Fibroblast of lung (primary cell): ENCODE measurements at regions not wholly inside any gene's neighbourhood (a gene's known extent, or its start where the extent isn't known, plus 50 kb on each side); places are given as distances from the start of the nearest gene placed in this dataset.

Source experiments
- DNase-seq, 2 donors: peaks; one replicate each; pipeline versions ENCODE4 v3.0.0 to v3.0.0-alpha.2; 2010; ENCODE audit warnings: low read depth in 2 of 2
- H2AFZ ChIP-seq: 2 replicates; pipeline ENCODE4 v1.5.1; 2012; ENCODE audit warnings: low read length, control low read depth, inconsistent platforms
- H3K27ac ChIP-seq: 2 replicates; pipeline ENCODE4 v1.5.1; 2011; ENCODE audit warnings: low read length, control low read depth; ENCODE audit not compliant: insufficient read depth
- H3K27me3 ChIP-seq: 2 replicates; pipeline ENCODE4 v1.5.1; 2011; ENCODE audit warnings: mild to moderate bottlenecking, low read length; ENCODE audit not compliant: control insufficient read depth, insufficient read depth
- H3K36me3 ChIP-seq: 2 replicates; pipeline ENCODE4 v1.5.1; 2011; ENCODE audit warnings: low read length; ENCODE audit not compliant: control insufficient read depth, insufficient read depth
- H3K4me1 ChIP-seq: 2 replicates; pipeline ENCODE4 v1.5.1; 2011; ENCODE audit warnings: low read length; ENCODE audit not compliant: control insufficient read depth, insufficient read depth; ENCODE audit errors: extremely low read depth
- H3K4me2 ChIP-seq: 2 replicates; pipeline ENCODE4 v1.5.1; 2011; ENCODE audit warnings: low read length, control low read depth; ENCODE audit not compliant: insufficient read depth; ENCODE audit errors: extremely low read depth
- H3K4me3 ChIP-seq, 4 experiments: fragments of 200-600 bp in 1 of 4; sonication (generic) in 1 of 4; replicated peaks in 1 of 4; 2 replicates each; pipeline ENCODE4 v1.5.1; 2011 to 2016; ENCODE audit warnings: low read length in 4 of 4, low read depth in 3 of 4, mild to moderate bottlenecking in 3 of 4, control low read depth in 2 of 4, inconsistent platforms in 1 of 4, mixed read lengths in 1 of 4; ENCODE audit not compliant: insufficient read depth in 1 of 4; ENCODE audit errors: control extremely low read depth in 1 of 4
- H3K79me2 ChIP-seq: 2 replicates; pipeline ENCODE4 v1.5.1; 2012; ENCODE audit warnings: mild to moderate bottlenecking, low read length, inconsistent platforms; ENCODE audit not compliant: control insufficient read depth, insufficient read depth
- H3K9ac ChIP-seq: 2 replicates; pipeline ENCODE4 v1.5.1; 2011; ENCODE audit warnings: mild to moderate bottlenecking, low read length, control low read depth; ENCODE audit not compliant: insufficient read depth
- H3K9me3 ChIP-seq: 2 replicates; pipeline ENCODE4 v1.5.1; 2012; ENCODE audit warnings: low read depth, low read length; ENCODE audit not compliant: control insufficient read depth, insufficient read depth
- H4K20me1 ChIP-seq: 2 replicates; pipeline ENCODE4 v1.5.1; 2011; ENCODE audit warnings: low read length; ENCODE audit not compliant: control insufficient read depth, insufficient read depth; ENCODE audit errors: extremely low read depth
- CTCF ChIP-seq, 2 donors: IDR thresholded peaks in 1 of 2; conservative IDR thresholded peaks in 1 of 2; 1 replicate in 1 of 2; 2 replicates in 1 of 2; pipeline ENCODE4 v1.5.1; 2011 to 2012; ENCODE audit warnings: low read length in 2 of 2, control low read depth in 1 of 2, inconsistent platforms in 1 of 2, low read depth in 1 of 2, mild to moderate bottlenecking in 1 of 2
- EZH2 ChIP-seq: IDR thresholded peaks from 2 replicates; pipeline ENCODE4 v1.5.1; 2012; ENCODE audit warnings: low read length, control low read depth, mild to moderate bottlenecking; ENCODE audit errors: missing control alignments

GRCh38 chr5:145203193-145203592 lies 631.9 kb downstream of the PRELID2 start:
- Histone ChIP-seq H3K9me3 (no peaks in the 10 kb centered on the region), H3K9ac (no peak overlapping the region), H3K36me3 (no peaks in the 10 kb centered on the region), H3K27ac (no peak overlapping the region), H3K79me2 (no peaks in the 10 kb centered on the region), H4K20me1 (no peaks in the 10 kb centered on the region), H3K4me3 (no peak overlapping the region), H3K4me1 (no peaks in the 10 kb centered on the region), H3K27me3 (no peaks in the 10 kb centered on the region), H2AFZ (no peak overlapping the region), H3K4me2 (no peak overlapping the region)
- TF ChIP-seq CTCF (conservative IDR thresholded peaks at IDR 0.05 in 1 of 2, IDR thresholded peaks at IDR 0.05 in 1 of 2; ENCODE audit: low read depth in 1 of 2, low read length in 2 of 2) (no peak), EZH2 (no peak)
- DNase-seq = peak in 1 of 2 donors; percentile 9

- no peak overlapping the region for H3K9ac ChIP-seq
- H3K4me3 ChIP-seq = no peak overlapping the region
- H3K79me2 ChIP-seq = no peaks in the 10 kb centered on the region
- H3K4me1 ChIP-seq = no peaks in the 10 kb centered on the region
- no peaks in the 10 kb centered on the region for H4K20me1 ChIP-seq
- H3K27ac ChIP-seq = no peak overlapping the region
- H3K27me3 ChIP-seq = no peaks in the 10 kb centered on the region
- no peak overlapping the region for H2AFZ ChIP-seq
- DNase-seq = no peak
- H3K9me3 ChIP-seq = no peaks in the 10 kb centered on the region
- no peak overlapping the region for H3K4me2 ChIP-seq
- TF ChIP-seq EZH2 (no peak), CTCF (conservative IDR thresholded peaks at IDR 0.05 in 1 of 2, IDR thresholded peaks at IDR 0.05 in 1 of 2; ENCODE audit: low read depth in 1 of 2, low read length in 2 of 2) (no peak)
- H3K36me3 ChIP-seq = no peaks in the 10 kb centered on the region
These were observed 636.4 kb downstream of the PRELID2 start for GRCh38 chr5:145198525-145199260.

GRCh38 chr5:145189746-145190145 lies 645.4 kb downstream of the PRELID2 start:
- Histone ChIP-seq H4K20me1 (no peaks in the 10 kb centered on the region), H2AFZ (no peak overlapping the region), H3K4me1 (no peaks in the 10 kb centered on the region), H3K27ac (no peak overlapping the region), H3K4me3 (no peak overlapping the region), H3K36me3 (no peaks in the 10 kb centered on the region), H3K9ac (no peak overlapping the region), H3K9me3 (no peaks in the 10 kb centered on the region), H3K79me2 (no peaks in the 10 kb centered on the region), H3K27me3 (no peaks in the 10 kb centered on the region), H3K4me2 (no peak overlapping the region)
- TF ChIP-seq EZH2 = no peak
- TF ChIP-seq CTCF (conservative IDR thresholded peaks at IDR 0.05 in 1 of 2, IDR thresholded peaks at IDR 0.05 in 1 of 2; ENCODE audit: low read depth in 1 of 2, low read length in 2 of 2) = no peak
- DNase-seq = no peak
